COLO668 (cell line): ENCODE measurements at regions not wholly inside any gene's neighbourhood (a gene's known extent, or its start where the extent isn't known, plus 50 kb on each side); places are given as distances from the start of the nearest gene placed in this dataset.
"Not testable (repeated sequence)": the region's sequence is repeated elsewhere in the genome, so short reads cannot be mapped to it uniquely, and the experiment has no call there.

Experiments used
- DNase-seq: peaks from one replicate; lab custom pipeline; 2025; ENCODE audit not compliant: unreplicated experiment; lab: John Stamatoyannopoulos, UW

DNA sequence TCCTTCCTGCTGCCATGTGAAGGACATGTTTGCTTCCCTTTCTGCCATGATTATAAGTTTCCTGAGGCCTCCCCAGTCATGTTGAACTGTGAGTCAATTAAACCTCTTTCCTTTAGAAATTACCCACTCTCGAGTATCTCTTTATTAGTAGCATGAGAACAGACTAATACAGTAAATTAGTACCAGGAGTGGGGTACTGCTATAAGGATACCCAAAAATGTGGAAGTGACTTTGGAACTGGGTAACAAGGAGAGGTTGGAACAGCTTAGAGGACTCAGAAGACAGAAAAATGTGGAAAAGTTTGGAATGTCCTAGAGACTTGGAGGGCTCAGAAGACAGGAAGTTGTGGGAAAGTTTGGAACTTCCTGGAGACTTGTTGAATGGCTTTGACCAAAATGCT is 283.0 kb upstream of the DEPDC1 start:
- not testable (repeated sequence) for DNase-seq

DNA sequence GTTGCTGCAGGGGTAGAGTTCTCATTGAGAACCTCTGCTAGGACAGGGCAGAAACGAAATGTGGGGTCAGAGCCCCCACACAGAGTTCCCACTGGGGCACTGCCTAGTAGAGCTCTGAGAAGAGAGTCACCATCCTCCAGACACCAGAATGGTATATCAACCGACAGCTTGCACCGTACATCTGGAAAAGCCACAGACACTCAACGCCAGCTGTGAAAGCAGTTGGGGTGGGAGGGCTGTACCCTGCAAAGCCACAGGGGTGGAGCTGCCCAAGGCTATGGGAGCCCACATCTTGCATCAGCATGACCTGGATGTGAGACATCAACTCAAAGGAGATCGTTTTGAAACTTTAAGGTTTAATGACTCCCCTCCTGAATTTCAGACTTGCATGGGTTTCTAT is 284.0 kb upstream of the DEPDC1 start:
- no peak for DNase-seq

DNA sequence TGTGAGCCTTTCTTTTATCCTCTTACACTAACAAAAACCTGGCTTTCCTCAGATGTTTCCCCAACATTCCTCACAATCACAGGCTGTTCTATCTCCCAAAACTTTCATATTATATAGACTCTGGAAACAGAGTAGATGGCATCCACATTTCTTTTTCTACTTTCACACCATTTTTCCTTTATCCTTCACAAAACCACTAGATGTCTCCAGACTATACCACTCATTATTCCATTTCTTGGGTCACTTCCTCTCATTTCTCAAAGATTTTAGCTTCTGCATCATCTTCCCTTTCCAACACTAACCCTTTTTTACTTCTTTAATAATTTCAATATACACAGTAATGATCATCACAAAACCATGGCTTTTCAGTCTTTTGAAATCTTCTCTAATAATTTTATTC is 286.0 kb upstream of the DEPDC1 start:
- DNase-seq, result no peak

DNA sequence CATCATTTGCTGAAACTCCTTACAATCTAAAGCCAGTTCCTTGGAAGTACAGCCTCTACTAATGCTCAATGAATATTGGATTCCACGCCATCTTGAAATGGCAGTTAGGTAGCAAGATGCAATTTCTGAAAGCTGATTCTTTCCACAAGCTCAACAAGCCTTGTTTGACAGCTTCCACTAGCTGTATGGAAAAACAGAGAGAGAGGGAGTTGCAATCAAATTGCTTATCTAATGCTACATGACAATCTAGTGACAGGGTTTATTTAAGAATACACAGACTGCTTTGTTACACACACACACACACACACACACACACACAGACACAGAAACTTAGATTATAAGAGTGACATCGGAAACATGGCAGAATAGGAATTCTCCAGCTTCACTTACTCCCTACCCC is 288.4 kb upstream of the DEPDC1 start:
- DNase-seq, result no peak

DNA sequence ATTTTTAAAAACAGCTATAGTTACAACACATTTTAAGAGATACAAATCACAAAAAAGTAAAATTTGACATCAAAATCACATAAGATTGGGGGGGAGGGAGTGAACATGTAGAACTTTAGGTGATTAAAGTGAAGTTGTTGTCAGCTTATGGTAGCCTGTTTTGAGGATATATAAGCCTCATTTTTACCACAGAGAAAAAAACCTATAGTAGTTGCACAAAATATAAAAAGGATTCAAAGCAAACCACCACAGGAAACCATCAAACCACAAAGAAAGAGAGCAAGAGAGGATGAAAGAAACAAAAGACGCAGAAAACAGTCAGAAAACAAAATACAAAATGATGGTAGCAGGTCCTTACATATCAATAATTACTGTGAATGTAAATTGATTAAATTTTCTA is 291.9 kb upstream of the DEPDC1 start:
- DNase-seq, result no peak

DNA sequence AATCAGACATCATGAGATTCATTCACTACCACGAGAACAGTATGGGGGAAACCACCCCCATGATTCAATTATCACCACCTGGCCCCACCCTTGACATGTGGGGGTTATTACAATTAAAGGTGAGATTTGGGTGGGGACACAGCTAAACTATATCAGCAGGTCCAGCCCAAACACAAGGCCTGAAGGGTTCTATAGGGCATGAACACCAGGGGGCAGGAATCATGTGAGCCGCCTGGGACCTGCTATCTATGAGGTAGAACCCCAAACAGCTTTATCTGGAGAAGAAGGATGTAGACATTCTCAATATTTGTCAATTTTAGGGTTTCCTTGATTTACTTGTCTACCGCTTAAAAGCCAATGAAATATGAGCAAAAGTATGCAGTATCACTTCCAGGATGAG is 294.9 kb upstream of the DEPDC1 start:
- DNase-seq, result no peak

DNA sequence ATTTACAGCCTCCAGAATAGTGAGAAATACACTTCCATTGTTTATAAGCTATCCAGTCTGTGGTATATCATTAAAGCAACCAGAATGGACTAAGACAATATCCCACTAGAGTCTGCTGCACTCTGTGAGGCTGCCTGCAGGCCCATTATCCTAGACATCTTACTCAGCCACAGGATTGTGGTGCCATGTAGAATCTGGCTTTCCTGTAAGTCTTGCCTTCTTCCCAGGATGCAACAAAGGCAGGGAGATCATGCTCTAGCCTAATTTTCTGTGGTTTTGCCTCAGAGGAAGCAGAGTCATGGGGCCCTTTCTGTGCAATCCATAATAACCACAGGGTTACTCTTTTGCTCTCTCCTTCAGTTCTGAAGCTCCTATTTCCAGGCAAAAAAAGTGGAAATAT is 299.1 kb upstream of the DEPDC1 start:
- DNase-seq, result no peak

DNA sequence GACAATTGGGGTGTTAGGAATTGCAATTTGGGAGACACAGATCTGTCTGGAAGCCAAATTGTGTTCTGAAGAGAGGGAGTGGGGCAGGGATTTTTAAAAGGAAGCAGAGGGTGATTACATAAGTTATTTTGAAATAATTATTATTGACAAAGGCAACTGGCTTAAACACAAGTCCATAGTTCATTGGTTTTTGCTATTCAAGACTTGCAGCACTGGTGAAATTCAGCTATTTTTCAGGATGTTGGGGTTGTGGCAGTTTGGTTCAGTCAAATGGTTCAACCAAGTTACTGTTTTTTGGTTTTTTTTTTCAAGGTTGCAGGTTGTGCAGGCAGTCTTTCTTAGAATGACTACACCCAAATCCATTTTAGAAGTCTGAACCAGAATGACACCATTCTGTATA is 300.0 kb upstream of the DEPDC1 start:
- no peak for DNase-seq

DNA sequence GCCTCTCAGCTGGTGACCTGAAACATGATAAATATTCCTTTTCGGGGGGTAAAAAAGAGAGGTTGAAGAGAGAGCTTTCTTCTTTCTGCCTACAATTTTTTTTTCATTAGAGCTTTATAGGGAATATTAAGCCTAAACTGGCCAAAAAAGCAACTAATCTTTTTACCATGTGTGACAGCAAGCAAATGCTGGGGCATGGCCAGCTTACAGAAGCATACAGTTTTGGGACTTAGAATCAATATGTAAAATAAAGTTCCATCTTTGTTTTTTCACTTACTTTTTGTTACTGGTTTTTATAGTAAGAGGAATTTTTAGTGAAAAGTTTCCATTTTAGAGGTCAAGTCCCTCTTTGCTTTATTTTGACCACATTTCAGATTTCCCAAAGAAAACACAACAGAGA is 301.2 kb upstream of the DEPDC1 start:
- DNase-seq, result no peak

DNA sequence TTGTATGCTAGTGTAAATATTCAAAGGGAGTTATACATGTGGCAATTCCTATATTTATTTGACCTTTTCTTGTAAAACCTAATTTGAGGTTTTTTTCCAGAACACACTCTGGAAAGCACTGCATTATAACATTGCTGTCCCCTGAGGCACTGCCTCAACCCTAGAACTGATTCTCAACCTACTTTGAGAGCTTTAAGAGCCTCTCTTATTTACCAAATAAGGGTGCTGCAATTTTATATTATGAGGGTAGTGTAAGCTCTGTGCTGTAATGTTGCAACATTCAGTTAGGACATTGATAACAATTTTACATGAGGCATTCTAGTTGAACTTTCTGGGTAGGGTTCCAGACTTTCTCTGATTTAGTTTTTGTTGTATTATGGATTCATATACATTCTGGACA is 302.2 kb upstream of the DEPDC1 start:
- DNase-seq, result no peak

DNA sequence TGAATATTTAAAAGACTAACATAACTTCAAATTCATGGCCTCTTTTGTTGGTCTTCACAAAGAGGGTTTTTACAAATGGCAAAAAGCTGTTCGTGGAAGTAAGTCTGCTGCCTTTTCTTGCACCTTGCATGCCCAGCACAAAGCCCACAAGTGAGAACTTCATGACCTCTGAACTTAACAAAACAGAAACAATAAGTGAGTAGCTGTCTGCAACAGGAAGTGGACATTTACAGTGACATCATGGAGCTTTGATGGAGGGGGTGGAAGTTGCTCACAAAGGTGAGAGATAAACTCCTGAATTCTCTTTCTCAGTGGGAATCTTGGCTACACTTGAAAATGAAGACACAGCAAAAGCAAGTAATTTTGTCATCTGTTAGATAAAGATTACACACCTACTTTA is 303.3 kb upstream of the DEPDC1 start:
- DNase-seq, result no peak

DNA sequence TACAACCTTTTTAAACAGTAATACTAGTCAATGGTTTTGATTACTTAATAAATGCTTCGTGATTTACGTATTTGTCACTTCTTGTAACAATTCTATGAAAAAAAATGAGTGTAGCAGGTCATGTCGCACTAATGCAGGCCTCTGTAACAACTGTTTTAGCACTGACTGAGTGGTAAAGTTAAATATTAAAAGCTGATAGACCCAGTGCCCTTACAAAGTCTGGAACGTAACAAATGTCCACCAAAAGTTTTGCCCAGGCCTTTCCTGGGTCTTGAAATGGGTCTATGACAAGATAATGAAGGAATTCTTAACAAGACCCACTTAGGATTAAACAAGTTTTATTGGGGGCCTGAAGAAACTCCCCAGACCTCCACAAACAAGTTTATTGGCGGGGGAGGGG is 304.6 kb upstream of the DEPDC1 start:
- DNase-seq, result no peak

DNA sequence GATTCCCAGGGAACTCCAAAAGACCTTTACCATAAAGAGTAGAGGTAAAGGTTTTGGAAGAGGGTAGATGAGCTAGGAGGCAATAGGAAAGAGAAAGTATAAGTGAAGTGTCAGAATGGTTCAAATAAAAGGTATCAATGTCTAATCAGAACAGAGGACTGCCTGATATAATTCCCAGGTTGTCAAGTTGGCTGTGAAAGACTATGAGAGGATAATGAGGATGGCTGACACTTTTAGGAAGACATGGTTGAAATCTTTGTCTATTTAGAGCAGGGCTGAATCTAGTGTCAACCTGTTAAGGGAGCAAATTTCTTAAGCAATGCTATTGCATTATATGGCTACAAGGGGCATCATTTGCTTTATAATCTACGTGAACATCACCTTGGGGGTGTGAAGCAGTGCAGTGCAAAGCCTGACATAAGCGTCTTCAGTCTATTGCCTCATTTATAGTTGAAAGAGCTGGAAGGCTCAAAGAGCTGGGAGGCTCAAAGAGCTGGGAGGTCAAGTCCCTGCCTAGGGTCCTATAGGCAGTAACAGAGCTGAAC is 308.3 kb upstream of the DEPDC1 start:
- DNase-seq, result no peak

DNA sequence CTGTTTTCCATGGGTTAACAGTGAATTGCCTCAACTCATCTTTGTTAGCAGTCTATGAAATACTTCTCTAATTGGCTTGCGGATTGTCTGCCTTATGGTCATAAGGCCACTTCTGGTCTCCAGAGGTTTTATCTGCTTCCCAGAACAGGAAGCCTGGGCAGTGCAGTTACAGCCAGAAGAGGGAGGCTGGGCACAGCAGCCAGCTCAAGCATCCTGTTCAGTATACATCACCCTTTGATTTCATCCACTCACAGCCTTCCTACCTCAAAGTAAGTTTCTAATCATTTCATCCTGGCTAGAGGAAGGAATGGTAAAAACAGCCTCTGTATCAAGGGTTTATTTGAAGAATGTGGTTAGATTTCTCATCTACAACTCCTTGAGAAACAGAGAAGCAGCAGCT is 311.5 kb upstream of the DEPDC1 start:
- DNase-seq, result no peak

DNA sequence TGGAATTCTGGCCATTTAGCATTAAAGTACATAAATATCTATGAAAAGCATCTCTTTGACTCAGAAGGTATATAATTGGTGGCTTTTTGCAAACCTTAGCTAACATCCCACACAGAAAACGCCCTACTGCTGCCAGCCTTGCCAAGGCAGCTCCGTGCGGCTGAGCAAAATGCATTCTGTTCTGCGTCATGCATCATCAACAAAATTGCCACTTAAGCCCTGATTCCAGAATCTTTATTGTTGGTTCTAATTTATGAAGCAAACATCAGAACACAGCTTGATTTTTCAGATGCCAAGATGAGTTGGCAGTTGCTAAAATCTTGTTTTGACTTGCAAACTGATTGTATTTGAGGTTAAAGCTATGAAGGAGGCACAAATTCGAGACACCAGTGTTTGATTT is 314.9 kb upstream of the DEPDC1 start:
- no peak for DNase-seq

DNA sequence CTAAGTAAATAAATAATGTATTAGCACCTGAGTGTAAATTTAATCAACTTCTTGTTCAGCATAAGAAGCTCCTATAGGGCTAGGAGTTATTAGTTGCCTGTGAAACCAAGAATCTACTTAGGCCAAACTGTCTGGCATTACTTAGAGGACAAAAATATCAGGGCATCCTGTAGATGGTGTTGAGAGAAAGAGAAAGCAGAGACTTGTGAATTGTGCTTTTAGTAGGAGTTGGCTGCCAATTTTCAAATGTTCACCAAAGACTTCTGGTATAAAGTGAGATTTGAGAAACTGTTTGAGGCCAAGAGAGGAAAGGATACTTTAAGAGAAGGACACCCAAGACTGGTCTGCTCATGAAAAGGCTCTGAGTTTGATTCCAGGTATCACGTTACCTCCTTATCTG is 315.5 kb upstream of the DEPDC1 start:
- DNase-seq, result no peak

DNA sequence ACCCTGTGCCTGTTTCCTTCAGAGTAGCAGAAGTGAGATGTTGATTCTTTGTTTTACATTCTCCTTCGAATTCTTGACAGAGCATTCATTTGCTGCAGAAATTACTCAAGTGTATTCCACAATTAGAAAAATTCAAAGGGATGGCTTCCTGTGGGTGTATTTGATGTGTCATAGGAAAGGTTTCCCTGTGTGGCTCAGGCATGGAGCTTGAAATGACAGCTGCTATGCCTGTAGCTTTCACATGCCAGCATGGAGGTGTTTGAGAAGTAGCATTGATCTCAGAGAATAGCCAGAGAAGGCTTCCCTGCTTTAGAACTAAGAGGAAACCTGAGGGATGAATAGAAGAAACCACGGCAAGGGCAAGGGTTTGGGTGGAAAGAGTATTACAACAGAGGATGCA is 317.2 kb upstream of the DEPDC1 start:
- DNase-seq, result peak; percentile 33

DNA sequence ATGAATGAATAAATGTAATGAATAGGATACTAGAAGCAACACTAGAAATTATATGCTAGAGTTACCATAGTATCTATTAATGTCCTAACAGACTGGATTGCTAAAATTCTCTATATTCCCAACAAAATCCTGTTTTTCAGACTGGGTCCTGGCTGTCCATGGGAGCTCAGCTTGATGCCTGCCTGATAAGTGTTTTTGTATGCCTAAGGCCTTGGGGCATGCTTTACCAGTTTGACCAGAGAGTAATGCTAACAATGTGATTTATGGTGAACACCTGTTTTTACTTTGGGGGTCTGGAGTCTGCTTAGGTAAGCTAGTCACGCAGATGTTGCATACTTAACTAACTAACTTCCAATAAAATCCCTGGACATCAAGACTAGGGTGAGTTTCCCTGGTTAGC is 318.8 kb upstream of the DEPDC1 start:
- DNase-seq, result peak; percentile 62

DNA sequence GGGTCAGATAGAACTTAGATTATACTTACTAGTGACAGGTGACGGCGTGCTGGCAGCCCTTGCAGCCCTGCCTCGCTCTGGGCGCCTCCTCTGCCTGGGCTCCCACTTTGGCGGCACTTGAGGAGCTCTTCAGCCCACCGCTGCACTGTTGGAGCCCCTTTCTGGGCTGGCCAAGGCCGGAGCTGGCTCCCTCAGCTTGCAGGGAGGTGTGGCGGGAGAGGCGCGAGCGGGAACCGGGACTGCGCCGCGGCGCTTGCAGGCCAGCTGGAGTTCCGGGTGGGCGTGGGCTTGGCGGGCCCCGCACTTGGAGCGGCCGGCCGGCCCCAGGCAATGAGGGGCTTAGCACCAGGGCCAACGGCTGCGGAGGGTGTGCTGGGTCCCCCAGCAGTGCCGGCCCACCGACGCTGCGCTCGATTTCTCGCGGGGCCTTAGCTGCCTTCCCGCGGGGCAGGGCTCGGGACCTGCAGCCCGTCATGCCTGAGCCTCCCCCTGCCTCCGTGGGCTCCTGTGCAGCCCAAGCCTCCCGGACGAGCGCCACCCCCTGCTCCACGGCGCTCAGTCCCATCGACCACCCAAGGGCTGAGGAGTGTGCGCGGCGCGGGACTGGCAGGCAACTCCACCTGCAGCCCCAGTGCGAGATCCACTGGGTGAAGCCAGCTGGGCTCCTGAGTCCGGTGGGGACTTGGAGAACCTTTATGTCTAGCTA is 320.8 kb upstream of the DEPDC1 start:
- DNase-seq, result not testable (repeated sequence)

DNA sequence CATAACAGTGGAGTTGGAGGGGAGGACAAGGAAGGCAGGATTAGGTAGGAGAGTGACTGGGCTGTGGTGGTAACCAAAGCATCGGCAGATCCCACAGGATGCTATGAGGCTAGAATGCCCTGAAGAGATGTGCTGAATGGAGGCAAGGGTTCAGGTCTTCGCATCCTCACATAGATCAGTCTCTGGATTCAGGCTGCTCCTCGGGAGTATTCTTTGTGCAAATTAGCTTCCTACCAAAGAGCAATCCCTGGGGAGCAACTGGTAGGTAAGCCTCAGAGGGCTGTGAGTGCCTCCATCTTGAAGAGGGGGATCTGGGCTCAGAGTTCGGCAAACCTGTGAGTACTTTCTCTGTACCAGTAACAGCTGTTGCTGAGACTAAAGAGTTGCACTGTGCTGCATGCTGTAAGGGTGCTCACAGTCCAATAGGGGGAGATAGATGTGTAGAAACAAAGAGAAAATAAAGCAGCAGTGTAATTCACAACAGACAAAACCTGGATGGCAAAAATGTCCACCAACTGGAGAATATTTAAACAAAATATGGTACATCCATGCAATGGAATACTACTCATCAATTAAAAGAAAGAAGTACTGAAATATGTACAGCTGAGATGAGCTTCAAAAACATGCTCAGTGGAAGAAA is 322.4 kb upstream of the DEPDC1 start:
- peak; percentile 33 for DNase-seq

DNA sequence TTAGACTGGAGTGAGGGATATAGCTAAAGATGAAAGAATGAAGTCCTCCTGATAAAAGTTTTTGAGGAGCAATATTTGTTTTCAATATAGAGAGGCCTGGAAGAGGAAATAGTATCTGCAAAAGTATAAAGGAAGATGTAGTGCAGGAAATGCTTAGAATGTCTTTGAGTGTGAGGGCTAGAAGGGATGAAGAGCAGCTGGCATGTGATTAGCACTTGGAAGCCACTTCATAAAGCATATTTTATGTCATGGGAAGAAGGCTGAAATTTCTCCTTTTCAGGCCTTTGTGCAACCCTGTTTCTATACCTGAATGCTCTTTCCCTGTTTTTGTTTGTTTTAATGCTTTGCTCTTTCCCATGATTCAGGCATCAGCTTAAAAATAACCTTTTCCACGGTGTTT is 323.3 kb upstream of the DEPDC1 start:
- DNase-seq, result no peak

DNA sequence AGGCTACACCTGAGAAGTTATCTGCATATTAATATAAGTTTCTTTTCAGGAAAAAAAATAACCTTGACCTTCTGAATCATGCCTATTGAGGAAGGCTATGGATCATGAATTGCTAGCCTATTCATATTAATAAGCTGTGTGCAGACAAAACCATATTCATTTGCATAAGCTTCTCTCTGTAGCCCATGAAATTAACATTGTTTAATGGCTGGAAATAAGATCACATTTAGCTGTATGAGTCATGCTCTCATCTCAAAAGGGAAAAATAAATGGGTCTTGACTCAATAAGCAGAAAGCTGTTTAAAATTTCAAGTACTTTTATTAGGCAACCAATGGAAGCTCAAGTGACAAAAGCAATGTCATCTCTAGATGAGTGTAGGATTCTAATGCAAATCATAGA is 330.0 kb upstream of the DEPDC1 start:
- DNase-seq, result no peak

DNA sequence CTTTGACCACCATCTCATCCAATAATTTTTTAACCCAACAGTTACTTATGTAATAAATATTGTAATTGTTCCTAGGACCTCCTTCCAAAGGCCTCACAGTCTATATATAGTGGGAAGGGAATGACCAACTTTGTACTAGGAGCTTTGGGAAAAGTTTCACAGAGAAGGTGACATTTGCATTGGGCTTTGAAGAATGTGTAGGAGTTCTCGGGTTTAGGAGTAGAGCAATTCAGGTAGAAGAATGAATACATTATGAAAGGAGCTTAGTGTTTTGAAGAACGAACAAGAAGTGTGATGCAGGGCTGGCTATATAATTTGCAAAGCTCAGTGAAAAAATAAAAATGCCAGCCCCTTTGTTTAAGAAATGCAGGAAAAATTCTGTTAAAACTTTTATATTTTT is 330.4 kb upstream of the DEPDC1 start:
- DNase-seq, result no peak
